GDM1 (cell line): ENCODE measurements at regions not wholly inside any gene's neighbourhood (a gene's known extent, or its start where the extent isn't known, plus 50 kb on each side); places are given as distances from the start of the nearest gene placed in this dataset.
"Not testable (repeated sequence)": the region's sequence is repeated elsewhere in the genome, so short reads cannot be mapped to it uniquely, and the experiment has no call there.

Experiments
- DNase-seq: peaks from one replicate; lab custom pipeline; 2025; lab: John Stamatoyannopoulos, UW

- DNase-seq, result no peak
These were observed 56.0 kb upstream of the MID1 start for GRCh38 chrX:10676235-10676957.

- DNase-seq, result no peak
These were observed 57.1 kb upstream of the MID1 start for GRCh38 chrX:10677490-10677889.

- no peak for DNase-seq
These were observed 59.0 kb upstream of the MID1 start for GRCh38 chrX:10679387-10679786.

- DNase-seq, result no peak
These were observed 60.8 kb upstream of the MID1 start for GRCh38 chrX:10681167-10681566.

- DNase-seq, result not testable (repeated sequence)
These were observed 63.2 kb upstream of the MID1 start for GRCh38 chrX:10683631-10684030.

- DNase-seq, result no peak
These were observed 65.7 kb upstream of the MID1 start for GRCh38 chrX:10685923-10686595.

GRCh38 chrX:10691751-10692150, 71.4 kb upstream of the MID1 start:
- not testable (repeated sequence) for DNase-seq

- no peak for DNase-seq
These were observed 77.4 kb upstream of the MID1 start for GRCh38 chrX:10697616-10698317.

- DNase-seq, result no peak
These were observed 77.9 kb upstream of the MID1 start for GRCh38 chrX:10698318-10698640.

- no peak for DNase-seq
These were observed 81.6 kb upstream of the MID1 start for GRCh38 chrX:10702031-10702430.

- not testable (repeated sequence) for DNase-seq
These were observed 86.0 kb upstream of the MID1 start for GRCh38 chrX:10706342-10706741.

GRCh38 chrX:10707773-10708172, 87.4 kb upstream of the MID1 start:
- no peak for DNase-seq

- DNase-seq, result no peak
These were observed 88.9 kb upstream of the MID1 start for GRCh38 chrX:10709276-10709675.

GRCh38 chrX:10714531-10714930, 94.1 kb upstream of the MID1 start:
- no peak for DNase-seq

GRCh38 chrX:10722851-10723250, 102.5 kb upstream of the MID1 start:
- DNase-seq, result peak; percentile 1

- DNase-seq, result no peak
These were observed 104.7 kb upstream of the MID1 start for GRCh38 chrX:10725071-10725470.

GRCh38 chrX:10726647-10727046, 106.3 kb upstream of the MID1 start:
- DNase-seq, result no peak

GRCh38 chrX:10728806-10729389, 108.5 kb upstream of the MID1 start:
- DNase-seq, result no peak

GRCh38 chrX:10739426-10739825, 119.0 kb upstream of the MID1 start:
- no peak for DNase-seq

GRCh38 chrX:10741003-10741402, 120.6 kb upstream of the MID1 start:
- no peak for DNase-seq

GRCh38 chrX:10741550-10741949, 121.2 kb upstream of the MID1 start:
- DNase-seq, result no peak

- DNase-seq, result no peak
These were observed 123.1 kb upstream of the MID1 start for GRCh38 chrX:10743476-10743875.

GRCh38 chrX:10744007-10744406, 123.6 kb upstream of the MID1 start:
- no peak for DNase-seq
